ENCODE measurements at regions not wholly inside any gene's neighbourhood (a gene's known extent, or its start where the extent isn't known, plus 50 kb on each side); places are given as distances from the start of the nearest gene placed in this dataset.

DNA sequence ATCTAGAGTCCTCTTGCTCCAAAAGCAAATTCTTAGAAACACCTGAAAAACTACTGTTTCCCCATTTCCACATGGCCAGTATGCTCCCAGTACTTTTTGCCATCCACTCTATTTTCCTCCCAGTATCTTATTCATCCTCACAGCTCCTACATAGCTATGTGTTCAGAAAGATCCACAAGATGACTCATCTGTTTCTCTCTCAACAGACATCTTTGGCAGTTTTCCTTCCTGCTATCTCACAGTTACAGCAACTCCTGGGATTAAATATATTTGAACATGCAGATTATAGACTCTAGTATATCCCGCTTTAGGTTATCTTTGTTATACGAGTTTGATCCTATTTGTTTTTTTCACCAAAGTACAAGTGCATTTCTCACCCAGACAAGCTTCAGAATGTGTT, 675.6 kb upstream of the POT1 start:
- H3K4me1 ChIP-seq, result no peaks in the 10 kb centered on the region
- no peak overlapping the region for H3K4me3 ChIP-seq (ENCODE audit: low read depth, low read length)
- CTCF ChIA-PET, result no interaction called here
- no TSS peak for BruUV-seq (replicated peaks)
- DNase-seq, result no peak
- no peaks in the 10 kb centered on the region for H3K9me3 Mint-ChIP-seq (ENCODE audit: unreplicated experiment)
- no peak overlapping the region for H3K4me3 Mint-ChIP-seq (ENCODE audit: unreplicated experiment)
- no peaks in the 10 kb centered on the region for H3K36me3 Mint-ChIP-seq (ENCODE audit: insufficient read depth, unreplicated experiment)
- POLR2A ChIA-PET, result no interaction called here
- intact Hi-C loops (cut with micrococcal nuclease; ENCODE audit: unreplicated experiment), result no loop called here
- no peaks in the 10 kb centered on the region for H3K9me3 ChIP-seq
- no peaks in the 10 kb centered on the region for H3K4me1 Mint-ChIP-seq (ENCODE audit: low read depth, unreplicated experiment)
- H3K27ac Mint-ChIP-seq (ENCODE audit: unreplicated experiment), result no peak overlapping the region
- no peaks in the 10 kb centered on the region for H3K36me3 ChIP-seq (ENCODE audit: control insufficient read depth, insufficient read depth, low read length)
- TF ChIP-seq, protein P1, sequence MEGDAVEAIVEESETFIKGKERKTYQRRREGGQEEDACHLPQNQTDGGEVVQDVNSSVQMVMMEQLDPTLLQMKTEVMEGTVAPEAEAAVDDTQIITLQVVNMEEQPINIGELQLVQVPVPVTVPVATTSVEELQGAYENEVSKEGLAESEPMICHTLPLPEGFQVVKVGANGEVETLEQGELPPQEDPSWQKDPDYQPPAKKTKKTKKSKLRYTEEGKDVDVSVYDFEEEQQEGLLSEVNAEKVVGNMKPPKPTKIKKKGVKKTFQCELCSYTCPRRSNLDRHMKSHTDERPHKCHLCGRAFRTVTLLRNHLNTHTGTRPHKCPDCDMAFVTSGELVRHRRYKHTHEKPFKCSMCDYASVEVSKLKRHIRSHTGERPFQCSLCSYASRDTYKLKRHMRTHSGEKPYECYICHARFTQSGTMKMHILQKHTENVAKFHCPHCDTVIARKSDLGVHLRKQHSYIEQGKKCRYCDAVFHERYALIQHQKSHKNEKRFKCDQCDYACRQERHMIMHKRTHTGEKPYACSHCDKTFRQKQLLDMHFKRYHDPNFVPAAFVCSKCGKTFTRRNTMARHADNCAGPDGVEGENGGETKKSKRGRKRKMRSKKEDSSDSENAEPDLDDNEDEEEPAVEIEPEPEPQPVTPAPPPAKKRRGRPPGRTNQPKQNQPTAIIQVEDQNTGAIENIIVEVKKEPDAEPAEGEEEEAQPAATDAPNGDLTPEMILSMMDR (IDR thresholded peaks at IDR 0.05; ENCODE audit: insufficient read depth in 1 of 2, low read depth in 1 of 2, low read length in 1 of 2, severe bottlenecking in 1 of 2, unreplicated experiment in 1 of 2), result no peak
- H3K27me3 Mint-ChIP-seq (ENCODE audit: insufficient read depth, unreplicated experiment), result peaks cover 3% of the 10 kb centered on the region
- H3K27me3 ChIP-seq (replicated peaks; ENCODE audit: control insufficient read depth, insufficient read depth, low read length), result no peaks in the 10 kb centered on the region

DNA sequence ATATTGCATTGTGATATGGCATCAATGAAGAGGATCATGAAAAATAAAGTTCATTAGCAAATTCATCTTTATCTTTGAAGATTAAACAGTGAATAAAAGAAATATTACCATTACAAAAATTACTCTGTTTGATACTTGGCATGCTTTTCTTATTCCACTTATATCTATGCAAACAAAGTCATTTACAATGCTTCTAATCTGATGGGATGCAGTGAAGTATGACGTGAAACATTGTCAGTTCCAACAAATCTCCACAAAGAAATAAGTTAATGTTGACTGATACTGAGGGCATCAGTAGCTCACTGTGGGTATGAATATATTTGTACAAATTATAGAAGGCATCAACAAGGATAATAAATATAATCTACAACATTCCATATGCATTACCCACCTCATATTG, 672.8 kb upstream of the POT1 start:
- ChIA-PET CTCF (no interaction called here), POLR2A (no interaction called here)
- Histone ChIP-seq H3K4me1 (no peaks in the 10 kb centered on the region), H3K27me3 (replicated peaks; ENCODE audit: control insufficient read depth, insufficient read depth, low read length) (no peaks in the 10 kb centered on the region), H3K4me3 (ENCODE audit: low read depth, low read length) (no peak overlapping the region), H3K9me3 (no peaks in the 10 kb centered on the region), H3K36me3 (ENCODE audit: control insufficient read depth, insufficient read depth, low read length) (no peaks in the 10 kb centered on the region)
- H3K9me3 Mint-ChIP-seq (ENCODE audit: unreplicated experiment), result no peaks in the 10 kb centered on the region
- H3K27me3 Mint-ChIP-seq (ENCODE audit: insufficient read depth, unreplicated experiment), result peaks cover 3% of the 10 kb centered on the region
- intact Hi-C loops (cut with micrococcal nuclease; ENCODE audit: unreplicated experiment), result no loop called here
- H3K4me3 Mint-ChIP-seq (ENCODE audit: unreplicated experiment), result no peak overlapping the region
- no peak overlapping the region for H3K27ac Mint-ChIP-seq (ENCODE audit: unreplicated experiment)
- no peak for DNase-seq
- BruUV-seq (replicated peaks), result no TSS peak
- no peaks in the 10 kb centered on the region for H3K4me1 Mint-ChIP-seq (ENCODE audit: low read depth, unreplicated experiment)
- TF ChIP-seq, protein P1 (IDR thresholded peaks at IDR 0.05; ENCODE audit: insufficient read depth in 1 of 2, low read depth in 1 of 2, low read length in 1 of 2, severe bottlenecking in 1 of 2, unreplicated experiment in 1 of 2), result no peak
- no peaks in the 10 kb centered on the region for H3K36me3 Mint-ChIP-seq (ENCODE audit: insufficient read depth, unreplicated experiment)

DNA sequence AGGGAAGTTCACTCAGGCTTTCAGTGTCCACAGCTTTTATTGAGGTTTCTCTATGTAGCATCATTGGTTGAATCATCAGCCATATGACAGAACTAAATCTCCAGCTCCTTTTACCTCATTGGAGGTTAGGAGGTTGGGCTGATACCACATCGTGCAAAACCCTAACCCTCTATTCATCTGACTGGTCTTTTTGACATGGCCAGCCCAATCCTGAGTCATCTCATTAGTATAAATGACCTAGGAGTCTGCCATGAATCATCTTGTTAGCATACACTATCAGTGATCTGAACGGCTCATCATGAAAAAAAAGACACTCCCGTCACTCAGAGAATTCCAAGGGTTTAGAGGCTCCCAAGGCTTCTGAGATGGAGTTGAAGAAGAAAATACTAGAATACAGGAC, 669.8 kb upstream of the POT1 start:
- Histone ChIP-seq H3K36me3 (ENCODE audit: control insufficient read depth, insufficient read depth, low read length) (no peaks in the 10 kb centered on the region), H3K4me1 (no peaks in the 10 kb centered on the region), H3K4me3 (ENCODE audit: low read depth, low read length) (no peak overlapping the region), H3K27me3 (replicated peaks; ENCODE audit: control insufficient read depth, insufficient read depth, low read length) (no peaks in the 10 kb centered on the region), H3K9me3 (no peaks in the 10 kb centered on the region)
- no peak for DNase-seq
- intact Hi-C loops (cut with micrococcal nuclease; ENCODE audit: unreplicated experiment), result no loop called here
- BruUV-seq (replicated peaks), result no TSS peak
- TF ChIP-seq, protein P1 (IDR thresholded peaks at IDR 0.05; ENCODE audit: insufficient read depth in 1 of 2, low read depth in 1 of 2, low read length in 1 of 2, severe bottlenecking in 1 of 2, unreplicated experiment in 1 of 2), result no peak
- H3K27me3 Mint-ChIP-seq (ENCODE audit: insufficient read depth, unreplicated experiment), result no peaks in the 10 kb centered on the region
- no peaks in the 10 kb centered on the region for H3K36me3 Mint-ChIP-seq (ENCODE audit: insufficient read depth, unreplicated experiment)
- H3K9me3 Mint-ChIP-seq (ENCODE audit: unreplicated experiment), result no peaks in the 10 kb centered on the region
- no peak overlapping the region for H3K4me3 Mint-ChIP-seq (ENCODE audit: unreplicated experiment)
- POLR2A ChIA-PET, result no interaction called here
- H3K4me1 Mint-ChIP-seq (ENCODE audit: low read depth, unreplicated experiment), result no peaks in the 10 kb centered on the region
- H3K27ac Mint-ChIP-seq (ENCODE audit: unreplicated experiment), result no peak overlapping the region
- CTCF ChIA-PET, result no interaction called here

All from Caco-2 (cell line).